PFSK-1 (cell line): ENCODE measurements at regions not wholly inside any gene's neighbourhood (a gene's known extent, or its start where the extent isn't known, plus 50 kb on each side); places are given as distances from the start of the nearest gene placed in this dataset.

ENCODE experiments used
- FOXP2 ChIP-seq: optimal IDR thresholded peaks from 2 replicates; pipeline ENCODE3; 2011; ENCODE audit warnings: borderline replicate concordance, control low read depth, inconsistent platforms; ENCODE audit not compliant: insufficient read depth; ENCODE audit errors: extremely low read length, extremely low read depth
- POLR2AphosphoS5 ChIP-seq: IDR thresholded peaks from 2 replicates; pipeline ENCODE4 v1.6.1; 2012; ENCODE audit warnings: low read depth, mild to moderate bottlenecking, control low read depth, low read length, moderate library complexity
- SIN3A ChIP-seq: IDR thresholded peaks from 2 replicates; pipeline ENCODE4 v1.6.1; 2012; ENCODE audit warnings: mild to moderate bottlenecking, low read length, moderate library complexity, borderline replicate concordance; ENCODE audit not compliant: insufficient read depth
- TAF1 ChIP-seq: IDR thresholded peaks from 2 replicates; pipeline ENCODE4 v1.6.1; 2012; ENCODE audit warnings: low read length, control low read depth, borderline replicate concordance; ENCODE audit not compliant: insufficient read depth
- TF ChIP-seq, protein P1 (sequence below), 2 experiments: IDR thresholded peaks; 2 replicates each; pipeline versions ENCODE4 v1.6.1 to v1.8.0; 2011 to 2012; ENCODE audit warnings: low read depth in 2 of 2, low read length in 2 of 2, control low read depth in 1 of 2, inconsistent platforms in 1 of 2, mild to moderate bottlenecking in 1 of 2, moderate library complexity in 1 of 2; ENCODE audit not compliant: insufficient read depth in 1 of 2

DNA sequence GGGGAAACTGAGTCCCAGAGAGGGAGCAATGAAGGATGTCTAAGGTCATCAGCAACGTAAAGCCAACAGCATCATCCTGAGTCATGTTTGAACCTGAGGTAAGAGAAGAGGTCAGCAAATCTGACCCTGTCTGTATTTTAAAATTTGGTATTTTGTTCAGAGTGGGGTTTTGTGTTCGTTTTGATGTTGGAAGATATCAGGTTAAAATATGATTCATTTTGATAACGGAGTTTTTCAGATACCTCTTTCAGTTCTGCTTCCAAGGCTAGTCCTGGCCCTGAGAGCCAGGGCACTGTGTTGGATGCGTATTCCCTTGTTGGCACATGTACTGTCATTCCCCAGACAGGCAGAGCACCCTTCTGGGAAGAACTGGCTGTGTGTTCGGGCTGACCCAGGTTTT, 291.0 kb downstream of the NSG2 start:
- no peak for TF ChIP-seq FOXP2

DNA sequence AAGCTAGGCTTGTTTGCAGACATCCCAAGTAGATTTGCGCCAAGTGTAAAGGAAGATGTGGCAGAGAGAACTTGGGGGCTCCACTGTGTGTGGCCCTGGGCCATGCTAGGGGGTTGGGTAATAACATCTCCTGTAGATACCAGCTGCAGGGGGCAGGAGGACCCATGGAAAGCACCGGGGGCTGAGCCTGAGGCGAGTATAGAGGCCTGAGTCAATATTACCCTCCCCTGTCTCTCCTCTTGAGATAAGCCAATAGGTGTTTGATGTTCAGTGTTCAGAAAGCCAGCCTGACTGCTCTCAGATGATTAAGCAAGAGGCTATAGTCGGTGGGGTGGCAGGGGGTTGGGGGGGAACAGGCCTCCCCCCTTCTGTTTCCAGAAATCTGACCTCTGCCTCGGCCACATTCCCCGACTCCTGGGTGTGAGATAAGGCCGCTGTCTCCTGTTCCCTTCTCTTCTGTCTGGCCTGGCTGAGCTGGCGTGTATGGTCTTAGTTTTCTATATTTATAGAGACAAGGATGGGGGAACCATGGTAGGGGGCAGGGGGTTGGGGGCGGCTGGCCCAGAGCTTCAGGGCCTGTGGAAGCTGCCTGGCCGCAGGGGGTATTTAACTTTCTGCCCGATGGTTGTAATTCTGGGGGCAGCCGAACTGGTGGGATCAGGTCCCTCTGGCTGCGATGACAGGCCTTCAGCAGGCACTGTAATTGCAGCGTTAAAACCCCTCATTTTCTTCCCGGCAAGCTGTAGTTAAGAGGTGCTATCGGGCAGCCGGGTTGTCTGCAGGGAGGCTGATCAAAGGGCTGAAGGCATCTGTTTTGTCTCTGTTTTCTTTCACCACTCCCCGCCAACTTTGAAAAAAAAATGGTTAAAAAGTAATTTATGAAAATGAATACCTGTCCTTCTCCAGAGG, 292.0 kb downstream of the NSG2 start:
- TF ChIP-seq TAF1 = no peak
- TF ChIP-seq FOXP2 = no peak
- TF ChIP-seq SIN3A = no peak
- TF ChIP-seq, protein P1, sequence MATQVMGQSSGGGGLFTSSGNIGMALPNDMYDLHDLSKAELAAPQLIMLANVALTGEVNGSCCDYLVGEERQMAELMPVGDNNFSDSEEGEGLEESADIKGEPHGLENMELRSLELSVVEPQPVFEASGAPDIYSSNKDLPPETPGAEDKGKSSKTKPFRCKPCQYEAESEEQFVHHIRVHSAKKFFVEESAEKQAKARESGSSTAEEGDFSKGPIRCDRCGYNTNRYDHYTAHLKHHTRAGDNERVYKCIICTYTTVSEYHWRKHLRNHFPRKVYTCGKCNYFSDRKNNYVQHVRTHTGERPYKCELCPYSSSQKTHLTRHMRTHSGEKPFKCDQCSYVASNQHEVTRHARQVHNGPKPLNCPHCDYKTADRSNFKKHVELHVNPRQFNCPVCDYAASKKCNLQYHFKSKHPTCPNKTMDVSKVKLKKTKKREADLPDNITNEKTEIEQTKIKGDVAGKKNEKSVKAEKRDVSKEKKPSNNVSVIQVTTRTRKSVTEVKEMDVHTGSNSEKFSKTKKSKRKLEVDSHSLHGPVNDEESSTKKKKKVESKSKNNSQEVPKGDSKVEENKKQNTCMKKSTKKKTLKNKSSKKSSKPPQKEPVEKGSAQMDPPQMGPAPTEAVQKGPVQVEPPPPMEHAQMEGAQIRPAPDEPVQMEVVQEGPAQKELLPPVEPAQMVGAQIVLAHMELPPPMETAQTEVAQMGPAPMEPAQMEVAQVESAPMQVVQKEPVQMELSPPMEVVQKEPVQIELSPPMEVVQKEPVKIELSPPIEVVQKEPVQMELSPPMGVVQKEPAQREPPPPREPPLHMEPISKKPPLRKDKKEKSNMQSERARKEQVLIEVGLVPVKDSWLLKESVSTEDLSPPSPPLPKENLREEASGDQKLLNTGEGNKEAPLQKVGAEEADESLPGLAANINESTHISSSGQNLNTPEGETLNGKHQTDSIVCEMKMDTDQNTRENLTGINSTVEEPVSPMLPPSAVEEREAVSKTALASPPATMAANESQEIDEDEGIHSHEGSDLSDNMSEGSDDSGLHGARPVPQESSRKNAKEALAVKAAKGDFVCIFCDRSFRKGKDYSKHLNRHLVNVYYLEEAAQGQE (IDR thresholded peaks at IDR 0.05; ENCODE audit: insufficient read depth in 1 of 2, low read depth in 2 of 2, low read length in 2 of 2) = no peak
- TF ChIP-seq POLR2AphosphoS5 = no peak

DNA sequence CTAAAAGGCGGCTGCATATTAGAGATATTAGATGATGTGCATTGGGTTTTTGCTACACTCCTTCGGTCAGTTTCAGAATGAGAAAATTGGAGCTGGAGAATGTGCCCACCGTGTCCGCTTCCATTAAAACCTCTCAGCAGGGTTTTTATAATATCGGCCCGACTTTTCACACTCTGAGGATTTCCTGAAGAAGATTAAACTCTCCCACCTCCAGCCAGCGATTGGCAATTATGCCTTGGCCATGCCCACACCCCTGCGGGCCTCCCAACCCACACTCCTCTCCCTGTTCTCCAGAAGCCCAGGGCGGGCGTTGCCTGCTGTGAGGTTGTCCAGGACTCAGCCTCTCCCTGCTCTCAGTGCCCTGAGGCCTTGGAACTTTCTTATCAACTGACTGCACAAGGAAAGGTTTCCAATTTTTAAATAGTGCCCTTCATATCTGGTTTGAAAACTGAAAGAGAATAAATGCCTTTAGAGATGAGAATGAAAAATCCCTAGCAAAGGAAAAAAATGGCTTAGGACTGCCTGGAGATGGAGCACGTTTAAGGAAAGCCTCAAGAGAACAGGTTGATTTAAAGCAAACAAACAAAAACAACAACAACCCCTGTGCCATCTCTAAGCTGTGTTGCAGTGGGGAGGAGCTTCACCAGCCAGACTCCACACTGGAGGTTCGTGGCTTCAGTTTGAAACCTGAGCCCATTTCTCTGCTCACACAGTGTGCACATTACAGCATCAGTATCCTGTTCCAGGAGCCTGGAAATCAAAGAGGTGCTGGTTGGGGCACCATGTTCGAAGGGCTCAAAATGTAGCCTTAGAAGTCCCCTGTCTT, 292.9 kb downstream of the NSG2 start:
- TF ChIP-seq TAF1 = no peak
- TF ChIP-seq FOXP2 = no peak
- no peak for TF ChIP-seq POLR2AphosphoS5
- TF ChIP-seq SIN3A = no peak
- TF ChIP-seq, protein P1 (IDR thresholded peaks at IDR 0.05; ENCODE audit: insufficient read depth in 1 of 2, low read depth in 2 of 2, low read length in 2 of 2) = no peak

DNA sequence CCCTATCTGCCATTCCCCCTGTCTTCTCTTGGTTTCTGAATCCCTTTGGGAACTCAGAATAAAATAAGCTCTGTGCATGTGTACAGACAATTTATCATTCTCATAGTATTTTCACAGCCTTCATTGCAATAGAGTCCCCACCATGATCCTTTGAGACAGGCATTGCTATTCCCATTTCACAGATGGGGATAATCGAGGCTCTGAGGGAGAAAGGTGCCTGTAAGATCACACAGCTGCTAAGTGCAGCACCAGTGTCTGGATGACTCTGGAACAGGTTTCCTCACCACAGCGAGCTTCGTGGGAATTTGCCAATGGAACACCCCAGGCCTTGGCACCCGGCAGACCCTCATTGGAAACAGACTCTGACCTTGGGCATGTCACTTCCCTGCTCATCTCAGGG, 293.6 kb downstream of the NSG2 start:
- TF ChIP-seq POLR2AphosphoS5 (no peak), SIN3A (no peak), FOXP2 (no peak), TAF1 (no peak)
- TF ChIP-seq, protein P1 (IDR thresholded peaks at IDR 0.05; ENCODE audit: insufficient read depth in 1 of 2, low read depth in 2 of 2, low read length in 2 of 2) = no peak

DNA sequence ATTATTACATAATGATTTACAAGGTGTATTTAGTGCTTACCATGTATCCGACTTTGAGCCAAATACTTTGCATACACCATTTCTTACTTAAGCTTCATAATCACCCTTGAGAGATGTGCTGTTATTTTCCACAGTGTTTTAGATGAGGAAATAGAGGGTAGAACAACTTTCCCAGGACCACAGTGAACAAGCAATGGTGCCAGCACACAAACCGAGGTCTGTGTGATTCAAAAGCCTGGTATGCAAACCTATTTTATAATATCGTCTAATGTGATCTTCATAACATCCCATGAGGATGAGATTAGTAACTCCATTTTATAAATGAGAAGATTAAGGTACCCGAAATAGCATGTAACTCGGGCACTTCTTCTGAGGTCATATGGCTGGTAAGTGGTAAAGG, 294.7 kb downstream of the NSG2 start:
- TF ChIP-seq TAF1 (no peak), POLR2AphosphoS5 (no peak), FOXP2 (no peak), SIN3A (no peak)
- TF ChIP-seq, protein P1 (IDR thresholded peaks at IDR 0.05; ENCODE audit: insufficient read depth in 1 of 2, low read depth in 2 of 2, low read length in 2 of 2) = no peak
